TTC549 (cell line): ENCODE measurements at regions not wholly inside any gene's neighbourhood (a gene's known extent, or its start where the extent isn't known, plus 50 kb on each side); places are given as distances from the start of the nearest gene placed in this dataset.
"Not testable (repeated sequence)": the region's sequence is repeated elsewhere in the genome, so short reads cannot be mapped to it uniquely, and the experiment has no call there.

ENCODE experiments used
- FAIRE-seq: peaks from 2 replicates; lab custom pipeline; 2012; peaks lifted over from hg19 to GRCh38; lab: Jason Lieb, UNC

GRCh38 chr3:106025151-106025722 lies 156.4 kb upstream of the CBLB start:
- no peak for FAIRE-seq

- no peak for FAIRE-seq
These were observed 161.3 kb upstream of the CBLB start for GRCh38 chr3:106029954-106030626.

- FAIRE-seq = no peak
These were observed 161.8 kb upstream of the CBLB start for GRCh38 chr3:106030627-106030963.

- FAIRE-seq = no peak
These were observed 163.7 kb upstream of the CBLB start for GRCh38 chr3:106032479-106032878.

GRCh38 chr3:106033654-106034053 lies 164.8 kb upstream of the CBLB start:
- FAIRE-seq = no peak

- no peak for FAIRE-seq
These were observed 165.5 kb upstream of the CBLB start for GRCh38 chr3:106034313-106034712.

GRCh38 chr3:106035619-106036018 lies 166.8 kb upstream of the CBLB start:
- no peak for FAIRE-seq

- FAIRE-seq = no peak
These were observed 167.9 kb upstream of the CBLB start for GRCh38 chr3:106036696-106037095.

GRCh38 chr3:106047221-106047620 lies 178.4 kb upstream of the CBLB start:
- FAIRE-seq = no peak

GRCh38 chr3:106048946-106049481 lies 180.2 kb upstream of the CBLB start:
- FAIRE-seq = no peak

- FAIRE-seq = no peak
These were observed 181.0 kb upstream of the CBLB start for GRCh38 chr3:106049821-106050220.

GRCh38 chr3:106056931-106057330 lies 188.1 kb upstream of the CBLB start:
- no peak for FAIRE-seq

- FAIRE-seq = no peak
These were observed 189.7 kb upstream of the CBLB start for GRCh38 chr3:106058475-106058874.

- no peak for FAIRE-seq
These were observed 191.2 kb upstream of the CBLB start for GRCh38 chr3:106059953-106060517.

GRCh38 chr3:106063909-106064308 lies 195.1 kb upstream of the CBLB start:
- FAIRE-seq = no peak

- FAIRE-seq = no peak
These were observed 197.0 kb upstream of the CBLB start for GRCh38 chr3:106065831-106066230.

GRCh38 chr3:106067711-106068110 lies 198.9 kb upstream of the CBLB start:
- no peak for FAIRE-seq

- FAIRE-seq = no peak
These were observed 199.6 kb upstream of the CBLB start for GRCh38 chr3:106068381-106068780.

GRCh38 chr3:106068795-106069194 lies 200.0 kb upstream of the CBLB start:
- no peak for FAIRE-seq

GRCh38 chr3:106070187-106070586 lies 201.4 kb upstream of the CBLB start:
- no peak for FAIRE-seq

GRCh38 chr3:106071306-106071705 lies 202.5 kb upstream of the CBLB start:
- no peak for FAIRE-seq

- FAIRE-seq = not testable (repeated sequence)
These were observed 203.8 kb upstream of the CBLB start for GRCh38 chr3:106072596-106072995.

GRCh38 chr3:106073806-106074205 lies 205.0 kb upstream of the CBLB start:
- not testable (repeated sequence) for FAIRE-seq

- FAIRE-seq = not testable (repeated sequence)
These were observed 206.9 kb upstream of the CBLB start for GRCh38 chr3:106075731-106076130.
